H9 (cell line): ENCODE measurements at regions not wholly inside any gene's neighbourhood (a gene's known extent, or its start where the extent isn't known, plus 50 kb on each side); places are given as distances from the start of the nearest gene placed in this dataset.

ENCODE experiments used
- DNase-seq: peaks from one replicate; pipeline ENCODE4 v3.0.0-alpha.2; 2017
- H2AFZ ChIP-seq: one replicate; pipeline ENCODE4 v1.6.1; 2013; ENCODE audit warnings: mild to moderate bottlenecking, low read length, control low read depth, moderate library complexity
- H2AK5ac ChIP-seq: 2 replicates; pipeline ENCODE4 v1.6.1; 2013; ENCODE audit warnings: low read length, control low read depth, mixed read lengths; ENCODE audit not compliant: insufficient read length
- H2BK120ac ChIP-seq: one replicate; pipeline ENCODE4 v1.6.1; 2013; ENCODE audit warnings: low read depth, mild to moderate bottlenecking, low read length, control low read depth, inconsistent platforms; ENCODE audit not compliant: poor library complexity, severe bottlenecking
- H2BK12ac ChIP-seq: 2 replicates; pipeline ENCODE4 v1.6.1; 2013; ENCODE audit warnings: low read length, control low read depth, mixed read lengths, low read depth; ENCODE audit not compliant: insufficient read length
- H2BK15ac ChIP-seq: 2 replicates; pipeline ENCODE4 v1.6.1; 2013; ENCODE audit warnings: low read depth, low read length, control low read depth
- H2BK20ac ChIP-seq: one replicate; pipeline ENCODE4 v1.6.1; 2013; ENCODE audit warnings: low read depth, mild to moderate bottlenecking, low read length, control low read depth, inconsistent platforms; ENCODE audit not compliant: poor library complexity, severe bottlenecking
- H2BK5ac ChIP-seq: 2 replicates; pipeline ENCODE4 v1.6.1; 2013; ENCODE audit warnings: low read length, control low read depth, mixed read lengths; ENCODE audit not compliant: insufficient read length
- H3K14ac ChIP-seq: 2 replicates; pipeline ENCODE4 v1.6.1; 2013; ENCODE audit warnings: low read length, control low read depth; ENCODE audit not compliant: insufficient read depth
- H3K18ac ChIP-seq: 2 replicates; pipeline ENCODE4 v1.6.1; 2013; ENCODE audit warnings: low read depth, mild to moderate bottlenecking, mixed read lengths, low read length, control low read depth; ENCODE audit not compliant: insufficient read length
- H3K23ac ChIP-seq: 2 replicates; pipeline ENCODE4 v1.6.1; 2013; ENCODE audit warnings: low read length, control low read depth, mixed read lengths, low read depth; ENCODE audit not compliant: insufficient read length
- H3K23me2 ChIP-seq: 2 replicates; pipeline ENCODE4 v1.6.1; 2013; ENCODE audit warnings: low read depth, mild to moderate bottlenecking, mixed read lengths, low read length, control low read depth; ENCODE audit not compliant: insufficient read length, poor library complexity, severe bottlenecking
- H3K27ac ChIP-seq: 2 replicates; pipeline ENCODE4 v1.5.1; 2013; ENCODE audit warnings: low read length, control low read depth, mixed read lengths, low read depth; ENCODE audit not compliant: insufficient read length
- H3K27me3 ChIP-seq: 2 replicates; pipeline ENCODE4 v1.6.1; 2013; ENCODE audit warnings: low read length, control low read depth, inconsistent platforms; ENCODE audit not compliant: insufficient read depth
- H3K4ac ChIP-seq: 2 replicates; pipeline ENCODE4 v1.6.1; 2013; ENCODE audit warnings: low read depth, mild to moderate bottlenecking, control low read depth, inconsistent platforms, low read length, moderate library complexity
- H3K4me1 ChIP-seq: 2 replicates; pipeline ENCODE4 v1.6.1; 2013; ENCODE audit warnings: low read length, control low read depth, inconsistent platforms; ENCODE audit not compliant: insufficient read depth
- H3K4me2 ChIP-seq: 2 replicates; pipeline ENCODE4 v1.6.1; 2013; ENCODE audit warnings: low read length, control low read depth, mixed read lengths; ENCODE audit not compliant: insufficient read length, insufficient read depth
- H3K56ac ChIP-seq: 2 replicates; pipeline ENCODE4 v1.6.1; 2013; ENCODE audit warnings: low read depth, mild to moderate bottlenecking, mixed read lengths, low read length, control low read depth; ENCODE audit not compliant: insufficient read length
- H3K79me1 ChIP-seq: 2 replicates; pipeline ENCODE4 v1.6.1; 2013; ENCODE audit warnings: low read depth, mild to moderate bottlenecking, moderate library complexity, low read length, control low read depth, inconsistent platforms; ENCODE audit not compliant: insufficient read depth, poor library complexity, severe bottlenecking
- H3K79me2 ChIP-seq: 2 replicates; pipeline ENCODE4 v1.6.1; 2013; ENCODE audit warnings: low read length, control low read depth, inconsistent platforms; ENCODE audit not compliant: insufficient read depth
- H3K9ac ChIP-seq: 2 replicates; pipeline ENCODE4 v1.6.1; 2013; ENCODE audit warnings: low read length, control low read depth, mixed read lengths; ENCODE audit not compliant: insufficient read length; ENCODE audit errors: extremely low read depth
- H3K9me3 ChIP-seq: one replicate; pipeline ENCODE4 v1.6.1; 2013; ENCODE audit warnings: low read depth, low read length, inconsistent platforms; ENCODE audit not compliant: control insufficient read depth
- H3T11ph ChIP-seq: one replicate; pipeline ENCODE4 v1.6.1; 2013; ENCODE audit warnings: mild to moderate bottlenecking, low read length, control low read depth, inconsistent platforms
- H4K20me1 ChIP-seq: one replicate; pipeline ENCODE4 v1.6.1; 2013; ENCODE audit not compliant: control insufficient read depth, insufficient read length, insufficient read depth
- H4K5ac ChIP-seq: 2 replicates; pipeline ENCODE4 v1.6.1; 2013; ENCODE audit warnings: low read depth, mild to moderate bottlenecking, mixed read lengths, low read length, control low read depth; ENCODE audit not compliant: insufficient read length
- H4K8ac ChIP-seq: replicated peaks from 2 replicates; pipeline ENCODE4 v1.6.1; 2013; ENCODE audit warnings: low read length, control low read depth, mixed read lengths, low read depth; ENCODE audit not compliant: insufficient read length
- H4K91ac ChIP-seq: 2 replicates; pipeline ENCODE4 v1.6.1; 2013; ENCODE audit warnings: low read depth, mild to moderate bottlenecking, moderate library complexity, mixed read lengths, low read length, control low read depth; ENCODE audit not compliant: insufficient read length
- H3K27ac Mint-ChIP-seq, 3 experiments: 2 replicates in 2 of 3; 3 replicates in 1 of 3; pipeline ENCODE4 v1.8.0; 2020 to 2021; ENCODE audit warnings: mixed read lengths in 3 of 3, mild to moderate bottlenecking in 1 of 3, moderate library complexity in 1 of 3
- H3K27me3 Mint-ChIP-seq: 2 replicates; pipeline ENCODE4 v1.8.0; 2021; ENCODE audit warnings: low read depth, mild to moderate bottlenecking, moderate library complexity, mixed read lengths
- H3K36me3 Mint-ChIP-seq, 3 experiments: 2 replicates in 2 of 3; 3 replicates in 1 of 3; pipeline ENCODE4 v1.8.0; 2020 to 2021; ENCODE audit warnings: low read depth in 3 of 3, mixed read lengths in 3 of 3; ENCODE audit not compliant: insufficient read depth in 1 of 3
- H3K4me1 Mint-ChIP-seq, 2 experiments: 2 replicates each; pipeline ENCODE4 v1.8.0; 2020; ENCODE audit warnings: mixed read lengths in 2 of 2
- H3K4me3 Mint-ChIP-seq, 2 experiments: 2 replicates in 1 of 2; 3 replicates in 1 of 2; pipeline ENCODE4 v1.8.0; 2020 to 2021; ENCODE audit warnings: mild to moderate bottlenecking in 2 of 2, mixed read lengths in 2 of 2, moderate library complexity in 1 of 2
- H3K9me3 Mint-ChIP-seq, 2 experiments: 2 replicates in 1 of 2; 3 replicates in 1 of 2; pipeline ENCODE4 v1.8.0; 2020; ENCODE audit warnings: mild to moderate bottlenecking in 2 of 2, mixed read lengths in 2 of 2, moderate library complexity in 1 of 2
- WGBS: extraction: QIAGEN DNeasy Blood & Tissue Kit; methylation state at CpG from one replicate; pipeline ENCODE4 v1.1.7; 2013; ENCODE audit warnings: missing lambda C conversion rate, low lambda C conversion rate, mixed read lengths; ENCODE audit not compliant: insufficient read length; ENCODE audit errors: extremely low coverage; 5-methylcytosine and 5-hydroxymethylcytosine counted together
- TF ChIP-seq, protein P1 (sequence below): fragments of 200-600 bp; sonication (generic); conservative IDR thresholded peaks from 3 replicates; pipeline ENCODE4 v1.8.0; 2021; ENCODE audit warnings: antibody characterized with exemption, mild to moderate bottlenecking

DNA sequence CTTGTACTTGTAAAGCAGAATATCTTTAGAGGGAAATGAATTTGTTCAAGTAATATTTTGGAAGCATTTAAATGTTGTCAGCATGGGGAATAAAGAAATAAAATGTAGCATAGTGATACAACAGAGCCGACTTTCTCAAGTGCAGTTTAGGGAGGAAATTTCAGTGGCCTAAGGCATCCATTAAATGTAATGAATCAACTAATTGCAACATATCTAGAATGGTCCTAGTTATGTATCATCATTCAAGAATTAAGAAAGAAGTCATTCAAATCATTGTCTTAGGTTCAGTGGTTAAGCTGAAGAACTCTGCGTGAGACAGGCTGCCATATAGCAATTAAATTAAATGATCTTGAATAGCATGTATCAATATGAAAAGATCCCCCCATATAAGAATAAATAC, 360.7 kb downstream of the TBX15 start:
- TF ChIP-seq, protein P1, sequence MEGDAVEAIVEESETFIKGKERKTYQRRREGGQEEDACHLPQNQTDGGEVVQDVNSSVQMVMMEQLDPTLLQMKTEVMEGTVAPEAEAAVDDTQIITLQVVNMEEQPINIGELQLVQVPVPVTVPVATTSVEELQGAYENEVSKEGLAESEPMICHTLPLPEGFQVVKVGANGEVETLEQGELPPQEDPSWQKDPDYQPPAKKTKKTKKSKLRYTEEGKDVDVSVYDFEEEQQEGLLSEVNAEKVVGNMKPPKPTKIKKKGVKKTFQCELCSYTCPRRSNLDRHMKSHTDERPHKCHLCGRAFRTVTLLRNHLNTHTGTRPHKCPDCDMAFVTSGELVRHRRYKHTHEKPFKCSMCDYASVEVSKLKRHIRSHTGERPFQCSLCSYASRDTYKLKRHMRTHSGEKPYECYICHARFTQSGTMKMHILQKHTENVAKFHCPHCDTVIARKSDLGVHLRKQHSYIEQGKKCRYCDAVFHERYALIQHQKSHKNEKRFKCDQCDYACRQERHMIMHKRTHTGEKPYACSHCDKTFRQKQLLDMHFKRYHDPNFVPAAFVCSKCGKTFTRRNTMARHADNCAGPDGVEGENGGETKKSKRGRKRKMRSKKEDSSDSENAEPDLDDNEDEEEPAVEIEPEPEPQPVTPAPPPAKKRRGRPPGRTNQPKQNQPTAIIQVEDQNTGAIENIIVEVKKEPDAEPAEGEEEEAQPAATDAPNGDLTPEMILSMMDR, result no peak
- no peak overlapping the region for H2BK12ac ChIP-seq
- H3K9me3 Mint-ChIP-seq, result no peaks in the 10 kb centered on the region
- H3K9me3 ChIP-seq, result no peaks in the 10 kb centered on the region
- no peak overlapping the region for H2BK15ac ChIP-seq
- H2BK5ac ChIP-seq, result no peak overlapping the region
- H4K5ac ChIP-seq, result no peak overlapping the region
- no peak overlapping the region for H3K56ac ChIP-seq
- H4K8ac ChIP-seq, result no peak overlapping the region
- H2AFZ ChIP-seq, result no peak overlapping the region
- no peak overlapping the region for H3K4me3 Mint-ChIP-seq
- H3K14ac ChIP-seq, result no peak overlapping the region
- no peaks in the 10 kb centered on the region for H3K23me2 ChIP-seq
- no peaks in the 10 kb centered on the region for H3K4me1 ChIP-seq
- no peak overlapping the region for H3K4ac ChIP-seq
- no peaks in the 10 kb centered on the region for H3K79me1 ChIP-seq
- no peak overlapping the region for H3K18ac ChIP-seq
- no peaks in the 10 kb centered on the region for H3K79me2 ChIP-seq
- no peak overlapping the region for H2BK20ac ChIP-seq
- no peak overlapping the region for H2BK120ac ChIP-seq
- no peaks in the 10 kb centered on the region for H3K27me3 ChIP-seq
- H3K27ac ChIP-seq, result no peak overlapping the region
- DNase-seq, result no peak
- WGBS, result no CpG with 5 or more reads among the region's 2 CpGs
- H4K91ac ChIP-seq, result no peak overlapping the region
- no peak overlapping the region for H3K23ac ChIP-seq
- no peak overlapping the region for H3K27ac Mint-ChIP-seq
- H4K20me1 ChIP-seq, result no peaks in the 10 kb centered on the region
- H3K27me3 Mint-ChIP-seq, result no peaks in the 10 kb centered on the region; the same call in 1 of the 2 replicates
- H3K9ac ChIP-seq, result no peak overlapping the region
- H2AK5ac ChIP-seq, result no peak overlapping the region
- H3K36me3 Mint-ChIP-seq, result no peaks in the 10 kb centered on the region
- no peak overlapping the region for H3K4me2 ChIP-seq
- no peaks in the 10 kb centered on the region for H3K4me1 Mint-ChIP-seq
- no peak overlapping the region for H3T11ph ChIP-seq
